ENCODE measurements at regions not wholly inside any gene's neighbourhood (a gene's known extent, or its start where the extent isn't known, plus 50 kb on each side); places are given as distances from the start of the nearest gene placed in this dataset.

DNA sequence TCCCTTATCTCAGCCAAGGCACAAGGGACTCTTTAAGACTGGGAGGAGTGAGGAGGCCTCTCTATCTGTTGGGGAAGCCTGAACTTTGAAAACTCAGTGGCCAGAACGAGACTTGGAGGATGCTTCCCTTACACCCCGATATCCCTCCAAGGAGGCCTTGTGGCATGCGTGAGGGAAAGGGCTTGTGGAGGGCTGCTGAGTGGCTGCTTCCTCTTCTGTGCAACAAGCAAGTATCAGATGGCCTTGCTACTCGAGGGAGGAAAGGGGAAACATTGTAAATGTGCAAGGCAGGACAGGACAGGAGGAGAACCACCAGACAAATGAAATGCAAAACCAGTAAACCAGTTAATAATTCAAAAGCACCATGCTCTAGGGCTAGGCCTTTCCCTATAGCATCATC is 306.5 kb upstream of the MAP3K7 start:
- no peak overlapping the region for H4K8ac ChIP-seq (ENCODE audit: extremely low read depth, insufficient read depth, low read length)
- no peaks in the 10 kb centered on the region for H3K27me3 ChIP-seq (replicated peaks in 1 of 4; ENCODE audit: control insufficient read depth in 3 of 4, extremely low read depth in 1 of 4, insufficient read depth in 3 of 4, low read length in 3 of 4)
- DNase-seq (ENCODE audit: low read depth in 1 of 2, low spot score in 2 of 2) (no peak), FAIRE-seq (no peak)
- H3K14ac ChIP-seq (ENCODE audit: insufficient read length), result no peak overlapping the region
- H3K9ac ChIP-seq (replicated peaks in 1 of 4; ENCODE audit: extremely low read depth in 1 of 4, low read depth in 3 of 4, low read length in 3 of 4), result no peak overlapping the region
- POLR2A ChIA-PET (ENCODE audit: partially characterized antibody), result interaction anchor here (2.1 kb wide), 1 partner anchor 16 kb away, joined by 5 read pairs; no protein-coding TSS in a partner anchor
- H3K23ac ChIP-seq (ENCODE audit: insufficient read length), result no peak overlapping the region
- no peaks in the 10 kb centered on the region for H3K23me2 ChIP-seq (ENCODE audit: low read depth, low read length)
- H3K4ac ChIP-seq (replicated peaks; ENCODE audit: insufficient read length, low read depth, low read length), result no peak overlapping the region
- peaks cover 0 to 8% (median 3%) of the 10 kb centered on the region in 4 experiments; a peak in 3 of 7 replicates for H3K4me1 ChIP-seq (replicated peaks in 1 of 4; ENCODE audit: control insufficient read depth in 3 of 4, insufficient read depth in 4 of 4, low read length in 3 of 4)
- no peak overlapping the region for H3K56ac ChIP-seq (replicated peaks; ENCODE audit: insufficient read length, low read depth, low read length)
- H3K27ac ChIP-seq (ENCODE audit: low read depth, low read length), result no peak overlapping the region
- H4K5ac ChIP-seq (ENCODE audit: insufficient read length, low read depth, low read length), result no peak overlapping the region
- CTCF ChIA-PET (ENCODE audit: partially characterized antibody), result interaction anchor here (0.6 to 5.1 kb wide), 2 partner anchors 26 to 282 kb away, joined by 3 to 25 read pairs; no protein-coding TSS in a partner anchor
- no peak overlapping the region for H2BK5ac ChIP-seq (ENCODE audit: low read depth, low read length)
- H3K4me3 ChIP-seq (ENCODE audit: extremely low read depth in 1 of 4, insufficient read depth in 2 of 4, low read depth in 3 of 4, low read length in 4 of 4), result no peak overlapping the region
- no peak overlapping the region for H2BK15ac ChIP-seq (ENCODE audit: low read length)
- H2BK120ac ChIP-seq (replicated peaks; ENCODE audit: low read depth, low read length), result no peak overlapping the region
- no peak overlapping the region for H2AFZ ChIP-seq (ENCODE audit: low read length)
- no peaks in the 10 kb centered on the region for H3K79me1 ChIP-seq (ENCODE audit: low read depth, low read length)
- no peak overlapping the region for H2BK20ac ChIP-seq (ENCODE audit: low read length)
- H3K79me2 ChIP-seq (ENCODE audit: control insufficient read depth in 1 of 2, insufficient read depth in 2 of 2, low read length in 2 of 2), result no peaks in the 10 kb centered on the region
- no peak overlapping the region for H2AK5ac ChIP-seq (ENCODE audit: low read depth, low read length)
- H3K4me2 ChIP-seq (ENCODE audit: insufficient read depth in 1 of 2, low read depth in 2 of 2, low read length in 2 of 2), result no peak overlapping the region
- no peaks in the 10 kb centered on the region for H4K20me1 ChIP-seq (replicated peaks in 1 of 2; ENCODE audit: control insufficient read depth in 1 of 2, insufficient read depth in 2 of 2, low read length in 2 of 2)
- H2BK12ac ChIP-seq (ENCODE audit: low read depth, low read length), result 0 out of 2 replicates have a peak overlapping the region, but pooled peaks have one; percentile 10
- H3K36me3 ChIP-seq (ENCODE audit: control insufficient read depth in 2 of 4, insufficient read depth in 4 of 4, low read length in 3 of 4), result no peaks in the 10 kb centered on the region
- no peak overlapping the region for H4K91ac ChIP-seq (replicated peaks; ENCODE audit: insufficient read length, low read length)
- 97% methylated on average over 4 of the region's 4 CpGs; no CpG with 5 or more reads in 1 of the 2 experiments for WGBS, 2 experiments (ENCODE audit: extremely low coverage in 1 of 2, insufficient coverage in 1 of 2, insufficient read length in 1 of 2, insufficient replicate concordance in 2 of 2, low coverage in 1 of 2, low lambda C conversion rate in 2 of 2, missing lambda C conversion rate in 1 of 2)
- no peak overlapping the region for H3K18ac ChIP-seq (ENCODE audit: extremely low read depth, low read length)
- no peaks in the 10 kb centered on the region for H3K9me3 ChIP-seq (ENCODE audit: insufficient read depth in 2 of 2, low read depth in 1 of 2, low read length in 1 of 2)
- TF ChIP-seq TAF7 (optimal IDR thresholded peaks at IDR 0.05; ENCODE audit: borderline replicate concordance, low read depth, low read length) (no peak), SAP30 (IDR thresholded peaks at IDR 0.05; ENCODE audit: insufficient read depth, insufficient replicate concordance, low read length) (no peak), RXRA (IDR thresholded peaks at IDR 0.05; ENCODE audit: insufficient read depth, low read depth, low read length) (no peak), BCL11A (IDR thresholded peaks at IDR 0.05; ENCODE audit: low read depth in 2 of 2, low read length in 2 of 2) (no peak), TEAD4 (IDR thresholded peaks at IDR 0.05; ENCODE audit: low read depth, low read length) (no peak), SIN3A (conservative IDR thresholded peaks at IDR 0.05 in 1 of 2, IDR thresholded peaks at IDR 0.05 in 1 of 2; ENCODE audit: low read depth in 1 of 2, low read length in 2 of 2) (no peak), SP2 (IDR thresholded peaks at IDR 0.05; ENCODE audit: low read length) (no peak), SUZ12 (IDR thresholded peaks at IDR 0.05; ENCODE audit: low read length) (no peak), KDM1A (IDR thresholded peaks at IDR 0.05; ENCODE audit: borderline replicate concordance, low read length) (no peak), POLR2A (IDR thresholded peaks at IDR 0.05; ENCODE audit: control extremely low read depth in 1 of 2, low read depth in 2 of 2, low read length in 2 of 2) (no peak), JUND (IDR thresholded peaks at IDR 0.05; ENCODE audit: low read length) (no peak), CHD2 (IDR thresholded peaks at IDR 0.05; ENCODE audit: low read length) (no peak), GABPA (IDR thresholded peaks at IDR 0.05; ENCODE audit: borderline replicate concordance, insufficient read depth, low read length) (no peak), CHD1 (IDR thresholded peaks at IDR 0.05; ENCODE audit: low read depth, low read length) (no peak), MAFK (IDR thresholded peaks at IDR 0.05; ENCODE audit: low read depth, low read length) (no peak)

Data from H1 (cell line).